Activated gamma-delta T cell treated with Interleukin-2 at 50 U/mL for 16 hours (primary cell): ENCODE measurements at regions not wholly inside any gene's neighbourhood (a gene's known extent, or its start where the extent isn't known, plus 50 kb on each side); places are given as distances from the start of the nearest gene placed in this dataset.

Source experiments
- DNase-seq: peaks from one replicate; pipeline ENCODE4 v3.0.0-alpha.2; 2020

DNA sequence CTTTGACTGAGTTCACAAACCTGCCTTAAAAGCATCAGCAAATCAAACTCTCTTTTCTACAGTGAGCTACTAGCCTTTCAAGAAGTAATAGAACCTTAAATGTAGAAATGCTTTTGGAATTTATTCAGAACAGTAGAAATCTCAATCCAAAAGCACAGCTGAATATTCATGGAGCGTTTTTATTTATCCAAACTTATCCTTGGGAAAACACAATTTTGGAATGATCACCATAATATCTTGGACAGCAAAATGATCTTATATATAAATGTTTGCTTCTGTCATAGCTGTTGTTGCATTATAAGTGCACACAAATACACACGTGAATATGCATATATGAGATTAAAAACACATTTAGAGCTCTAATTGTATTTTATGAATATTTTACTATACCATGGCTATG lies 747.3 kb upstream of the PIK3C3 start:
- DNase-seq = no peak

DNA sequence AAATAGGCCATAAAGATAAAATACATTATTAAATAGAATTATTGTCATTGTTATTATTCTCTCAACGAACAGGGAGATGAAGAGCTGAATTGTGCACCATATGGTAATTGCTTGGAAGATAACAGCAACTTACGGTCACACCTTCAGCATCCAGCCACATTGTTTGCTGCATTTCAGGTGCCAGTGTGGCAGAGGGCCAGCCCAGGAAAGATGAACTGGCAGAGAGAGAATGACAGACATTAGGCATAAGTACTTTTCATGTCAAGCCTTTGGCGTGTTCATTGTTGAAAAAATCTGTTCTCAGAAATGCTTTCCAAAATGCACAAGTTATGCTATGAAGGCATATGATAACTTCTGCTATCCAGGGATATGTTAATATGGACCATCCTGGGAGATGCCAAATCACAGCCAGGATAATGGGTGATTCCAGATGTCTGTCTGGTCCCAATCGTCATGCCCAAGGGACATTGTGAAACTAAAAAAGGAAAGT lies 748.6 kb upstream of the PIK3C3 start:
- no peak for DNase-seq

DNA sequence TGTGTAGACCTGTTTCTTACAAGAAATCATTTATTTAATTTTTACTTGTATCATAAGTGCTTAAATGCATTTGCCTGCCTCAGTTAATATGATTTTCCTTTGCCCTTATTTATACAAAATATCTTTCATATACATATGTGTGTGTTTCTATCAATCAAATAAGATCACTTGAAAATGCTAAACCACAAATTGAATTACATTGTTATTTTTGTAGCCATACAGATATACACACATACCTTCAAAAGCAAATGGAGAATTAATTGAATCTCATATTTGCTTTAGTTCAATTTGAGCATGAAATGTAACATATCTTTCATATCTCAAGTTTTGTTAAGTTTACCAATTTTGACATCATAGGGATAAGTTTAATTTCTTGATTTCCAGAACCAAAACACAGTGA lies 755.8 kb upstream of the PIK3C3 start:
- DNase-seq = no peak

DNA sequence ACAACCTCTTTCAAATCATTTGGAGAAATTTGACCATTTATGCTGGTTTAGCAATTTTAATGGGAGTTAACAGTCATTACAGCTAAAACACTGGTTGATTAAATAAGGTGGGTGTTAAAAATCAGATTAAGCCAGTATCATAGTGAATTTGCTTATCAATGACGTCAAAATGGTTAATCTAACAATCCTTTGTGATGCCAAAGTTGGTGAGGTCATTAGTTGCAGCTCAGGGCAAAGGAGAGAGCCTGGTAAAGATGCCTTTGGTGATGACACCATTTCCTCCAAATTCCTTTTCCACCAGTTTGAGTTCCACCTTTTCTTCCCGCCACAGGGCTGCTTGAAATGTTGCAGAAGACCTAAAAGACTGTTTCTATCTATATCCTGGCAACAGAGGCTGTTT lies 757.1 kb upstream of the PIK3C3 start:
- DNase-seq = no peak

DNA sequence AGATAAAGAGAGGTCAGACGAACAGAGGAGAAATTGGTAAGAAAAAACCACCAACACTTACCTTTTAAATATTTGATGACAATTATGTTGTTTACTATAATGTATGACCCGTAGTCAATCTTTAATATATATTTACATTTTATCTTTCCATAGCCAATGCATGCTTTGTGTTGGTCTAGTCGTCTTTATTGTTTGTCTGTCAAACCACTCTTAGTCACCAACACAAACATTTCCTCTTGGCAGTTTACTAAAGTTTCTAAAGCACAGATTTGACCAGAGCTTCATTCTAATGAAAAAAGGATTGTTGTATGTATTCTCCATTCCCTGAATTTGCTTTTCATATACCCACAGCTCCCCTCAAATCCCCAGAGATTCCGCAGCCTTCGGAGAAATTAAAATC lies 784.7 kb upstream of the PIK3C3 start:
- no peak for DNase-seq

DNA sequence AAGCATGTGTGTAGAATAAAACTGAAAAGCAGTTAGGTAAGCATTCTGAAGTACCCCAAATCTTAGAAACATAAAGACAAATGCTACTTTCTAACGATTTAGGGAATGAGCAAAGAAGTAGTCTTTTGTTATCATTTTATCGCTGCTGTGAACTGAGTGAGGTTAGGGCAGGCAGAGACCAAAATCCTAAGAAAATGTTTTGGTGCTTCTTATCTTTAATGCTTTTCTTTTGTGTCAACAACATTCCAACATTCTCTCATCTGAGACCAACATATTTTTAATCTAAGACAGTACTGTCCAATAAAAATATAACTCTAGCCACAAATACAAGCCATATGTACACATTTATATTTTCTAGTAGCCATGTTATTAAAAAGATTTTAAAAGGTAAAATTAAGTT lies 789.4 kb upstream of the PIK3C3 start:
- no peak for DNase-seq

DNA sequence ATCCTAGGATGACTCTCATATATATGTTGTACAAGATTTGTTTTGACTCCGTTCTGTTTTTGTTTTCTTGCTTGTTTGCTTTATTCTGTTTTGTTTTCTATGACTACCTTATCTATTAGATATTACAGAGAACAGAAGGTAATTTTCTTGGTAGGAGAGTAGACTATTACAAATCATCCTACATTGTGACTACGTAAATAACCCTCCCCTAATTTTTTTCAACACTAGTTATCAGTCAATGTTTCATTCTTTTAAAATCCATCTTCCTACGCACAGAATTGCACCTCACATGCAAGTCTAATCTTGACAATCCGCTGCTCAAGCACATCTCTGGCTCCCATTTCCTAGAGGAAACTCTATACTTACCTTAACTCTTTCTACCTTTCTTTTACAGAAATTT lies 792.3 kb upstream of the PIK3C3 start:
- no peak for DNase-seq

DNA sequence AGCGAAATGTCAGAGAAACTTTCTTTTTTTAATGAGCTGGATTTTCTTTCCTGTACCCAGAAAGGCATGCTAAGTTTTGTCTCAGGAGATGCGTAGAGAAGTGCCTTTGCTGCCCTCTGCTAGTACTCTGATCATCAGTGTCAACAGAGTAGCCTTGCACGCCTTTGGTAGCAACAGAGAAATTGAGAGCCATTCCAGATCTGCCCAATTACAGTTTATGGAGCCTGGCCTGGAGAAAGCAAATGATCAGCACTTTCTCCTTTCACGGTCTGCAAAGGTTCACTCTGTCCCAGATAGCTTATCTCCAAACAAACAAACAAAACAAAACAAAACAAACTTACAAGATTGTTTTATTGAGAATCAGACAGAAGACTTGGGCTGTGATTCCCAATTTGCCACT lies 792.8 kb upstream of the PIK3C3 start:
- no peak for DNase-seq

DNA sequence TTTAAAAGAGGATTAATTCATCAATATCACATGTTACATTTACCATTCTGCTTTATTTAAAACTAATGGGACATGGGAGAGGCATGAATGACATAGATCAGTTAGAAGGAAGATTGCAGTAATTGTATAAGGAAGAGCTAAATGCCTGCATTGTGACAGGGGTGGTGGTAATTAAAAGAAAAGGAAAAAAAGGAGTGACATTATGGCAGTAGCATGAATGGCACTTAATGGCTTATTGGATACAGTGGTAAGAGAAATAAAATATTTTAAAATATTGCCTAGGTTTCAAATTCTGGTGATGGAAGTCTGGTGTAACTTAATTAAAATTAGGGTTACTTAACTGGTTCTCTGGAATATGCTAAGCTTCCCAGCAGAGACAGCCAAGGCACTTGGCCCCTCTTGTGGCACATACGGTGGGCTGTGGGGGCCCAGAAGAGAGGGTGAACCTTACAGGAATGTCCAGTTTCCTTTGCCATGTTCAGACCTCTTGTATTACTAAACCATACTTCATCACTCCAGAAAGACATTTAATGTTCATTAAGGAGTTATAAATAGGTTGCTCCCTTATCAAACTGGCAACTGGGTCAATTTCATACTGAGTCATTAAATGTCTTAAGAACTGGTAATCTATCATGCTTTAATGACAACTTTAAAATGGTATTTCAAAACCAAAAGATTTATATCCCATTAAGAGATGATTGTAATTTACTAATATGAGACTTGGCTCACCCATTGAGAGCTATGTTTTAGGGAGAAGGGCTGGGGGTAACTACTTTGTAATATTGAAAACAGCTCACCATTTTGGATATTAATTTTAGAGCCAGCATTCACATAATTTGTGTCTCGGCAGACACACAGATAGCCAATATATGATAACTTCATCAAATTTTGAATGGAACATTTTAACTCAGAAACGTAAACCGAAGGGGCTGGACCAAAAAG lies 798.9 kb upstream of the PIK3C3 start:
- no peak for DNase-seq

DNA sequence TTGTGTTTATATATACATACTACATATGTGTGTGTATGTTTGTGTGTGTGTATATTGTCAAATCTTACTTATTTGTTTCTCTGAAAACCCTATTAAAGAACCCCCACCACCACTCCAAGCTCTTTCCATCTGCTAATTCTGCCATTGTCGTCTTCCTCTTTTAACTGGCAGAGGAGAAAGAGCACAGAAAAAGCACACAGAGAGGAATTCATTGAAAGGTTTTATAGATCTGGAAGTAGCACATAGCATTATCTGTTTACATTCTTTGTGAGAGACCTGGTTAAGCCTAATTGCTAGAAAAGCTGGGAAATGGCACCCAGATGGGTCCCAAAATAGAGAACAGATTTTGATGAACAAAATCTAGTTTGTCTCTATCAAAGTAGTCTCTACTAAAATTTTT lies 800.0 kb upstream of the PIK3C3 start:
- DNase-seq = no peak

DNA sequence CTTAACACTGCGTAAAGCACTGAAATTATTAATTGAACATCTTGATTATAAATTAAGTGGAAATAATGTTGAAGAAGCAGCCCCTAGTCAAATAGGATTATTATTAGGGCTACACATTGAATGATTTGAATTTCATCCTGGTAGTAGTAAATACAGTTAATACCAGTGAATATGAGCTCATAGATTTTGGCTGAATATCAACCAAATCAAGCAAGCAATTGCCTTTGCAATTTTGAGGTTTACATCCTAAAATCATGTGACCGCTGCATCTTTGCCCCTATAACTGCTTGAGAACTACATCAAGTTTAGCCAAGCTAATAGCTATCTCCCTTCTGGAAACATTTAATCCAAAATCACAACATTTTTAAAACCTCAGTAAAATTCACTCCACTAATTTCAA lies 801.2 kb upstream of the PIK3C3 start:
- no peak for DNase-seq

DNA sequence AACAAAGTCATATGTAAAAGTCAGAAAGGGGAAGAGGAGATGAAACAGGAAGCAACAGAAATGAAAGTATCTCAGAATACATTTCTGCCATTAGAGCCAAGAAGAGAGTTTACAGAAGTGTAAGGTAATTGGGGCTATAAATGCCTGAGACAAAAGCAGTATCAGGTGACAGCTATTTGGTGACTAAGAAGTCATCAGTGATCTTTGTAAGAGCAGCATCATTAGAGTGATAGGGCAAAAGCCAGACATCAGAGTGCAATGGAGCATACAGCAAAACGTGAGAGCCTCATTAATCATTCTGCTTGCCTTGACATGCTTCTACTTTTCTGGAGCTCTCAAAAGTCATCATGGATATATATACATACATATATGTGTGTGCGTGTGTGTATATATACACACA lies 804.7 kb upstream of the PIK3C3 start:
- DNase-seq = no peak

DNA sequence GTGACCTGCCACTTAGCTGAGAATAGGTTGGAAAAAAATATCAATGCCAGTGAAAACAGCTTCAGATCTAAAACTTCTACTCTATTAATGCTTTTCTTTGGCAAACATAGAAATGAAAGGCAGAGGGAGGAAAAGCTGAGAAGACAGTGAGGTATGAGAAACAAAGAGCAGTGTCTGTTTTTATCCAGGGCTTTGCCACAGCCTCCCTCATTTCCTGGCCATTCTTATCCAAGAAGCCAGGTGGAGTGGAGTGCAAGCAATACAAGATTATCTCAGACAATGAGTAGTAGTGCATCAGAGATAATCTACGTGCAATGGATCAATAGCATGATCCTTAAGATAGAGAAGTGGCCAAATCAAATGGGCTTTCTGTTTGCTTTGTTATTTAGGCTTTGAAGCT lies 808.7 kb upstream of the PIK3C3 start:
- no peak for DNase-seq

DNA sequence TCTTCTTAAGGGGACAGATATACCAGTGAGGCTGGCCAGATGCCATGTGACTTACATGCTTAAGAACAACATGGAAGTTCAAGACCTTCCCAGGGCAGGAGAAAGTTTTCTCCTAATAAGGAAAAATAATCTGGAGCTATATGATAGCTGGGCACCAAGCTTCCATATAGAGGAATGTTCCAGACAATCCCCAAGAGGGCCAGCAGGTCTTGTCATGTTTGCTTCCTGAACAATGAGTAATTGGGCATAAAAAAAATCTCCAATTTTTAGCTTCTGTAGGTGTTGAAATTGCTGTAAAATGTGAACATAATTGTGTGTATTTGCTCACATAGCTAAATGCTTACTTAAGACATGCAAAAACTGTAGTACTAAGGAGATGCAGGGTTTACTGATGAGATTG lies 809.5 kb upstream of the PIK3C3 start:
- DNase-seq = no peak

DNA sequence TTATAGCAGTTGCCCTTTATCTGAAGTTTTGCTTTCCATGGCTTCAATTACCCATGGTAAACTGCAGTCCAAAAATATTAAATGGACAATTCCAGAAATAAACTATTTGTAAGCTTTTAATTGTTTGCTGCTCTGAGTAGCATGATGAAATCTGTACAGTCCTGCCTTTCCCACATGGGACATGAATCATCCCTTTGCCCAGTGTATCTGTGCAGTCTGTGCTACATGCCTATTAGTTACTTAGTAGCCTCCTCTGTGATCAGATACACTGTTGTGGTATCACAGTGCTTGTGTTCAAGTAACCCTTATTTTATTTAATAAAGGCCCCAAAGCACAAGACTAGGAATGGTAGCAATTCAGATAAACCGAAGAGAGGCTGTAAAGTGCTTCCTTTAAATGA lies 810.6 kb upstream of the PIK3C3 start:
- DNase-seq = no peak

DNA sequence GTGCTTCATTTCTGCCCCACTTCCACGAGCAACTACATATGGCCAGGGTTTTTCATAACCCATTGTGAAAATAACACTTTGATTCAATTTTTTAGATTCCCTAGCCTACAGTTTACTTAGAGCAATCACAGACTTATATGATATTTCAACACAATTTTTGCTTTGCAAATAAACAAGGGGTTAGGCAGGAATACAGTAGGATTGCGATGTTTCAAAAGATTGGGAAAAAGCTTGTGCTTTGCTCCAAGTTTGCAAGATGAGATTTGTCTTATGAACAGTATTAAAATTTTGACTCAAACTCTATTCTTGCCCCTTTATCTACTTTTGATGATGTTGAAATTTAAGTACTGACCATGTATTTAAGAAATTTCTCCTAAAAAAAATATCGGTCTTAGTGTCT lies 814.5 kb upstream of the PIK3C3 start:
- no peak for DNase-seq

DNA sequence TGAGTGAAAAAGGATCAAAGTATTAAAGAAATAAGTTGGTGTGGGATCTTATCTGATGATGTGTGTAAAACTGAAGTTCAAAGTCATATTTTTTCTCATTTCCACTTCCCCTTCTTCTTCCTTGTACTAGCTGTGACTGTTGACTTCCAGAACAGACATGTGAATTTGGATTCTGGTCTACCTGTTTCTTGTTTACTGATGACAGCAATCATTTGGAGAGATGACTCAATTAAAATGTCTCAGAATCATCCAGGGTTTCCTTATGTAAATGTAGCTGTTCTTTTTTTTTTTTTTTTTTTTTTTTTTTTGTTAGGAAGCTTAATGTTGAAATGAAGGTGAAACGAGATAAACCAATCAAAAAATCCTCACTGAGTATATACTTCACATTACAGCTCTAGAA lies 819.9 kb upstream of the PIK3C3 start:
- no peak for DNase-seq

DNA sequence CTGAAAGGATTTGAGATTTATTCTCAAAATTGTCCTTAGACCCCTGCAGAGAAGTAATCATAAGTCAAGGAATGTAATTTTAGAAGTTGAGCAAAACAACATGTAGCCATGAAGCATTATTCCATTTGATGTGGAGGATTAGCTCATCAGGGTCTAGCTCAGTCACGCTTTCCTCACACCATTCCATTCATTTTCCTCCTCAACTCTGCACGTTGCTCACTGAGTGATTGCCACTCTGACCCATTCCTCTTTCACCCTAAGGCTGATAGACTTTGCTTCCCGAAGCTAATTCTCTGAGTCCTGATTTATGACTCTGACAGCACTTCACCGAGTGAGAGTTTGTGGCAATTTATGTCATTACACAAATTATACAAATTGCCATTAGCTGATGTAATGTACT lies 820.6 kb upstream of the PIK3C3 start:
- no peak for DNase-seq

DNA sequence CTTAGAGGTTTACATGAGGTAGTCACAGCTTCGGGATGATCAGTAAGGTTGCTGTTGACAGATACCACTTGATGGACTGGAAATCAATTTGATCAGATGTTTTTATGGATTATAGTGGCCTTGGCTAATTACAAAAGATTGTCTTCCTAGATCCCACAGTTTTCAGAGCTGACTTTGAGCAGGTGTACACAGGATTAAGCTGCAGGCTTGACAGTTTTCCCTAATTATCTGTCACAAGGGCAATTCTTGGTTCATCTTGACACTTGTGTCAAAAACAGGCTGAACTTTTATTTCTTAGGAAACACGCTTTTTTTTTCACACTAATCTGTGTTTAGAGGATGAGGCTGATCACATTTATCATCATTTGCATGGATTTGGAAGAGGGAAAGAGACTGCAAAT lies 824.0 kb upstream of the PIK3C3 start:
- DNase-seq = no peak

DNA sequence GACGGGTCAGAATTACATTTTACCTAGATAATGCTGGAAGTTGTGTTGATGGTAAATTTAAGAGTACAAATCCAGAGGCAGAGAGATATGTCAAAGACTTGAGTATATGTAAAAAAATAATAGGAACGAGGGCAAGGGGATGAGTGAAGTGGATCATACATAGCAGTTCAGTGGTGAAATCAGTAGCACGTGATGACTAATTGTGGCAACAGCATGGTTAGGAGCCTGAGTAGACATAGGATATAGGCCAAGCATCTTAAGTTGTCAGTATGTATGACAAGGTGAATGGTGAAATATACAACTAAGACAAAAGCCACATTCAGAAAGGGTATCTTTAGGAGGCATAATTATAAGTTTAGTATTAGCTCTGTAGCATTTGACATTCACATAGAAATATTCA lies 826.5 kb upstream of the PIK3C3 start:
- DNase-seq = no peak

DNA sequence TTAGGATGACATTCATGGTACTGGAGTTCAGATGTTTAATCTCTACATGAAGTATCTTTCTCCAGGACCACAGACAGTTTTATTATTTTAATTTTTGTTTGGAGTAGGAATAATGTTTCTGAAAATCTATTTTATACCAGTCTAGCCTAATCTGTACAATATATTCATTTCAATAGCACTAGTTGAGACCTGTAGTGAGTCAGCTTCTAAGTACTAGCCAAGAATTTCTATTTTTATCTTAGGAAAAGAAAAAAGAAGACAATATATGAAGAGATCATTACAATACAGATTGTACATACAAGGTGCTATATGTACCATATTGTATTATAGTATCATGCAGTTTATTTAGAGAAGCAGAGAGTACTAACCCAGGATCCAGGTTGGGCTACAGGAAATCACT lies 826.9 kb upstream of the PIK3C3 start:
- DNase-seq = no peak

DNA sequence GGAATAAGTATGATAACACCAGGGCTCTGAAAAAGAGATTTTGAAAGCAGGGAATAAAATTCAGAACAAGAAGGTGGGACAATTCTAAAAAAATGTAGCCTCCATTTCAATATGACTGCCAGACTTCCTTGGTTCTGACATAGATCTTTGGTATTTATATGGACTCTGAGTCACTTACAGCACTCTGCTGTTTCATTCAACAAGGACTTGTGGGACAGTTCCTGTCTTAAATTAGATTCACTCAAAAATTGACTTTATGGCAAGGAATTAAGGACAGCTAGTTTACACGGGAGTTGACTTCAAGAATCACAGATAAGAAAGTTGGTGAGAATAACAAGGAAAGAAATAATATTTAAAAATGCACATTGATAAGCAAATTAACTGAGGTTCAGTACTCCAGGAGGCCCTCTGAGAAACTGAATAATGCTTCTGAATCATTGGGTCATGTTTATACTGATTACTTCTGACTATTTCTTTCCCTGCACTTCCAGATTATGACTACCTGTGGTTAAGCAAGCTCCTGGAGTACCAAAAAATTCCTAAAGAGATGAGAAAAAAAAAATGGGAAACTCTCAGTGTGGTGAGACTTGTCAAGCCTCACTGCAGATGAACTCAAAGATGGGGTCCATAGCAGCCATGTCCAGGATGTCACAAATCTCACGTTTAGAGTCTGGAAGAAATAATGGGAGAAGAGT lies 828.3 kb upstream of the PIK3C3 start:
- DNase-seq = no peak

DNA sequence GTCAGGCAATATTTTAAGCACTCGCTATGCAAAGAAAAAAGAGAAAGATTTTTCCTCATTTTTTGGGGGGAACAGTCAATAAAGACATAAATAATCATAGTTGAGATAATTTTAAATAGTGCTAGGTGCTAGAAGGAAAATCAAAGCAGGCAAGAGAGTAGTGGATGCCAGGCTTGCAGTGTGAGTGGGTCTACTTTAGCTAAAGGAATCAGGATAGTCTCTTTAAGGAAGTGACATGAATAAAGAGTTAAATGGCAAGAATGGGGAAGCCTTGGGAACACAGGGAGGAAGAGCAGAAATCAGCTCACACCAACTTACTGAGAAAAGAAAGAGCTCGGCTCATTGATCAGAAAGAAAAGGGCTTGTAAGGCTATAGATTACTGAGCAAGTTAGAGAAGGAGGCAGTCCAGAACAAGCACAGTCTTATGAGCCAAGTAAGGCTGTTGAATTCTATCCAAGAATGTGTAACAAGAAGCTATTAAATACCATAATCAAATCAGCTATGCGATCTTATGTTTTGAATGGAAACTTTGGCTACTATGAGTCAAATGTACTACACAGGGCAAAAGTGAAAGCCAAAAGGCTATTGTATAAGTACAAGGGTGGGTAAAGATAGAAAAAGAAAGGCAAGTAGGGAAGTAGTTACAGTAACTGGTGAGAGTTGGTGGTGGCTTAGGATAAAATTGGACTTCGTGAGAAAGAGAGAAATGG lies 833.8 kb upstream of the PIK3C3 start:
- no peak for DNase-seq

DNA sequence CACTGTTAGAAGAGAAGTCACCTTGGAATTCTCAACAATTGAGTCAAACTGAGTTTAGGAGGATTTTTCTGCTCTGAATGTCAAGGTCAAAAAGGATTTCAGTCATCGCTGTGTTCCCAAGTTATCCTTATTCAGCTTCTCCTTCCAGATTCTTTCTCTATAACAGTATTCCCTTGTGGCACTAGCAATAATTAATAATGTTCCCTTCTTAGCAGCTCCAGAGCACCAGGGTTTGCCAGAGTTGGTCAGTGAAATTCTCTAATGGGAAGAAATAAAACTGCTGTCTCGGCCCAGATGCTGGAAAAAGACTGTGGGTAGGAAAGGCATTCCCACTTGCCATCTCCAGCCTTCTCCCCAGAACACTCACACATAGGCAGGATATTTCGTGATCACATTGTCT lies 836.0 kb upstream of the PIK3C3 start:
- DNase-seq = no peak
